ENCODE measurements at regions not wholly inside any gene's neighbourhood (a gene's known extent, or its start where the extent isn't known, plus 50 kb on each side); places are given as distances from the start of the nearest gene placed in this dataset.
A peak's percentile ranks its signal among the peaks of the same experiment; 100 is the strongest.
"Not testable (repeated sequence)": the region's sequence is repeated elsewhere in the genome, so short reads cannot be mapped to it uniquely, and the experiment has no call there.

- BruUV-seq (replicated peaks), result no TSS peak
- intact Hi-C loops (cut with micrococcal nuclease; ENCODE audit: unreplicated experiment), result loop anchor here (1.0 kb wide), 1 partner anchor 158 kb away; no protein-coding TSS in a partner anchor
- peaks cover 77% of the 10 kb centered on the region for H3K27me3 Mint-ChIP-seq (ENCODE audit: unreplicated experiment)
- H3K9me3 Mint-ChIP-seq (ENCODE audit: low read depth, unreplicated experiment), result no peaks in the 10 kb centered on the region
- no peak overlapping the region for H3K4me3 Mint-ChIP-seq (ENCODE audit: low read depth, unreplicated experiment)
- CTCF ChIA-PET, result no interaction called here
- DNase-seq, result peak; percentile 9
- no peaks in the 10 kb centered on the region for H3K36me3 Mint-ChIP-seq (ENCODE audit: insufficient read depth, unreplicated experiment)
- H3K4me1 Mint-ChIP-seq (ENCODE audit: low read depth, unreplicated experiment), result no peaks in the 10 kb centered on the region
- TF ChIP-seq CTCF (IDR thresholded peaks at IDR 0.05; ENCODE audit: unreplicated experiment), result no peak
- H3K27ac Mint-ChIP-seq (ENCODE audit: unreplicated experiment), result no peak overlapping the region
Measured at GRCh38 chr5:79924936-79925893, 65.8 kb downstream of the MTX3 start.

- peaks cover 86% of the 10 kb centered on the region for H3K27me3 Mint-ChIP-seq (ENCODE audit: unreplicated experiment)
- H3K4me1 Mint-ChIP-seq (ENCODE audit: low read depth, unreplicated experiment), result no peaks in the 10 kb centered on the region
- no peaks in the 10 kb centered on the region for H3K36me3 Mint-ChIP-seq (ENCODE audit: insufficient read depth, unreplicated experiment)
- intact Hi-C loops (cut with micrococcal nuclease; ENCODE audit: unreplicated experiment), result no loop called here
- H3K9me3 Mint-ChIP-seq (ENCODE audit: low read depth, unreplicated experiment), result no peaks in the 10 kb centered on the region
- BruUV-seq (replicated peaks), result no TSS peak
- no peak overlapping the region for H3K4me3 Mint-ChIP-seq (ENCODE audit: low read depth, unreplicated experiment)
- DNase-seq, result no peak
- no peak overlapping the region for H3K27ac Mint-ChIP-seq (ENCODE audit: unreplicated experiment)
- TF ChIP-seq CTCF (IDR thresholded peaks at IDR 0.05; ENCODE audit: unreplicated experiment), result no peak
- CTCF ChIA-PET, result interaction anchor here (0.5 kb wide), 1 partner anchor 240 kb away, joined by 4 read pairs; no protein-coding TSS in a partner anchor
Measured at GRCh38 chr5:79923431-79923830, 67.6 kb downstream of the MTX3 start.

- Mint-ChIP-seq H3K9me3 (ENCODE audit: low read depth, unreplicated experiment) (peaks cover under 1% of the 10 kb centered on the region), H3K27me3 (ENCODE audit: unreplicated experiment) (peaks cover 90% of the 10 kb centered on the region), H3K4me1 (ENCODE audit: low read depth, unreplicated experiment) (no peaks in the 10 kb centered on the region), H3K27ac (ENCODE audit: unreplicated experiment) (no peak overlapping the region), H3K4me3 (ENCODE audit: low read depth, unreplicated experiment) (no peak overlapping the region), H3K36me3 (ENCODE audit: insufficient read depth, unreplicated experiment) (no peaks in the 10 kb centered on the region)
- BruUV-seq (replicated peaks), result no TSS peak
- CTCF ChIA-PET, result no interaction called here
- TF ChIP-seq CTCF (IDR thresholded peaks at IDR 0.05; ENCODE audit: unreplicated experiment), result no peak
- DNase-seq, result no peak
- intact Hi-C loops (cut with micrococcal nuclease; ENCODE audit: unreplicated experiment), result no loop called here
Measured at GRCh38 chr5:79922626-79923025, 68.4 kb downstream of the MTX3 start.

- BruUV-seq (replicated peaks); H3K4me1 Mint-ChIP-seq (ENCODE audit: low read depth, unreplicated experiment); H3K4me3 Mint-ChIP-seq (ENCODE audit: low read depth, unreplicated experiment); H3K27ac Mint-ChIP-seq (ENCODE audit: unreplicated experiment); H3K9me3 Mint-ChIP-seq (ENCODE audit: low read depth, unreplicated experiment); intact Hi-C loops (cut with micrococcal nuclease; ENCODE audit: unreplicated experiment); CTCF ChIA-PET; DNase-seq; H3K36me3 Mint-ChIP-seq (ENCODE audit: insufficient read depth, unreplicated experiment): not testable (repeated sequence)
- H3K27me3 Mint-ChIP-seq (ENCODE audit: unreplicated experiment), result peaks cover 44% of the 10 kb centered on the region
Measured at GRCh38 chr5:79907452-79907851, 83.6 kb downstream of the MTX3 start.

- H3K27ac Mint-ChIP-seq (ENCODE audit: unreplicated experiment); H3K4me3 Mint-ChIP-seq (ENCODE audit: low read depth, unreplicated experiment); intact Hi-C loops (cut with micrococcal nuclease; ENCODE audit: unreplicated experiment); H3K4me1 Mint-ChIP-seq (ENCODE audit: low read depth, unreplicated experiment); CTCF ChIA-PET; BruUV-seq (replicated peaks); H3K36me3 Mint-ChIP-seq (ENCODE audit: insufficient read depth, unreplicated experiment); DNase-seq; H3K9me3 Mint-ChIP-seq (ENCODE audit: low read depth, unreplicated experiment): not testable (repeated sequence)
- H3K27me3 Mint-ChIP-seq (ENCODE audit: unreplicated experiment), result peaks cover 54% of the 10 kb centered on the region
Measured at GRCh38 chr5:79902571-79902970, 88.5 kb downstream of the MTX3 start.
